Choroid plexus epithelial cell (primary cell): ENCODE measurements at regions not wholly inside any gene's neighbourhood (a gene's known extent, or its start where the extent isn't known, plus 50 kb on each side); places are given as distances from the start of the nearest gene placed in this dataset.
"Not testable (repeated sequence)": the region's sequence is repeated elsewhere in the genome, so short reads cannot be mapped to it uniquely, and the experiment has no call there.

Source experiments
- DNase-seq: peaks from one replicate; pipeline ENCODE4 v3.0.0-alpha.2; 2010; ENCODE audit warnings: low read depth
- H3K4me3 ChIP-seq: 2 replicates; pipeline ENCODE4 v1.5.1; 2011; ENCODE audit warnings: low read depth, mild to moderate bottlenecking, control low read depth, low read length, moderate library complexity
- CTCF ChIP-seq: conservative IDR thresholded peaks from 2 replicates; pipeline ENCODE4 v1.5.1; 2011; ENCODE audit warnings: low read depth, mild to moderate bottlenecking, control low read depth, inconsistent platforms, low read length, moderate library complexity

GRCh38 chr11:126149759-126150625 is 61.5 kb downstream of the RPUSD4 start:
- TF ChIP-seq CTCF = no peak
- no peak for DNase-seq
- H3K4me3 ChIP-seq = no peak overlapping the region

GRCh38 chr11:126148317-126148716 is 63.1 kb downstream of the RPUSD4 start:
- TF ChIP-seq CTCF = no peak
- no peak for DNase-seq
- no peak overlapping the region for H3K4me3 ChIP-seq

- no peak for DNase-seq
- H3K4me3 ChIP-seq = no peak overlapping the region
- TF ChIP-seq CTCF = no peak
Observed at GRCh38 chr11:126147208-126148111, 64.0 kb downstream of the RPUSD4 start.

GRCh38 chr11:126146454-126147192 is 64.8 kb downstream of the RPUSD4 start:
- no peak for DNase-seq
- no peak for TF ChIP-seq CTCF
- H3K4me3 ChIP-seq = no peak overlapping the region

- no peak overlapping the region for H3K4me3 ChIP-seq
- TF ChIP-seq CTCF = no peak
- DNase-seq = no peak
Observed at GRCh38 chr11:126145954-126146353, 65.5 kb downstream of the RPUSD4 start.

- H3K4me3 ChIP-seq, DNase-seq: not testable (repeated sequence)
Observed at GRCh38 chr11:126143491-126143890, 68.0 kb downstream of the RPUSD4 start.

- TF ChIP-seq CTCF = no peak
Observed at GRCh38 chr11:126140926-126141280, 70.5 kb downstream of the RPUSD4 start.

More at GRCh38 chr11:126140926-126141280, 70.5 kb downstream of the RPUSD4 start:
- peak; percentile 50 for DNase-seq
- H3K4me3 ChIP-seq = no peak overlapping the region
